ENCODE measurements at regions not wholly inside any gene's neighbourhood (a gene's known extent, or its start where the extent isn't known, plus 50 kb on each side); places are given as distances from the start of the nearest gene placed in this dataset.

DNA sequence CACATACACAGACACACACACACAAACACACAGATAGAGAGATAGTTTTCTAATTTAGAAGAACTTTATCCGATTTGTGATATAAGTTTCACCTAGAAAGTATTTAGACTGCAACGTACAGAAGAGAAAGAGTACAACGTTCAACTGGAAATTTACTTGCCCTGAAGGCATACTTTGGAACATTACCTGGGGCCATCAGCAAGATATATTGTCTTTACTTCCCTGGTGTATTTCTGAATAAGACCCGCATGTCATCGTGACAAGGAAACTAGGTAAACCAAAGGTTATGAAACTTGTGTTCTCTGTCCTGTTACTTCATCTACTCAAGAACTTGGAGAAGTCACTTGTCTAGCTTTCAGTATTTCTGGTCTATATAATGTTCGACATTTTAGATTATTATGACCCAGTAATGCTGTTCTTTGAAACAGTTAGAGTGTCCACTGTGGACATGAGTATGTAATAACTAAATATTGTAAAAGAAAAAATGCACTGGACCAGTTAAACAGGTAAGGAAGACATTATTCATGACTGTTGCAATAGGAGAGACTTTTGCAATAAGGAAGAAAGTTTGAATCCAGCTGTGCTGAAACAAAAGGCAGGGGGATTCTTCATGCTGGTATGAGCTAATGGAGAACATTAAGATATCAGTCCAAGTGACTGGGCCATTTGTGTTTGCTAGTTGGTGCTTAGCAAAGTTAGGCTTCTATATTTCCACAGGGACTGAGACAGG, 1791.1 kb downstream of the MAT2B start:
- Histone ChIP-seq H3K4me3 (ENCODE audit: low read length) (no peak overlapping the region), H3K27ac (ENCODE audit: low read length) (no peak overlapping the region), H3K27me3 (ENCODE audit: control insufficient read depth, insufficient read depth, low read length) (no peaks in the 10 kb centered on the region), H3K9me3 (ENCODE audit: control insufficient read depth, insufficient read depth, low read length) (peaks cover 4% of the 10 kb centered on the region), H3K4me1 (ENCODE audit: control insufficient read depth, insufficient read depth, low read length) (no peaks in the 10 kb centered on the region), H3K36me3 (ENCODE audit: control insufficient read depth, insufficient read depth, low read length) (no peaks in the 10 kb centered on the region)
- Mint-ChIP-seq H3K4me3 (no peak overlapping the region), H3K36me3 (no peaks in the 10 kb centered on the region), H3K27me3 (ENCODE audit: low read depth in 2 of 2) (no peaks in the 10 kb centered on the region), H3K27ac (no peak overlapping the region), H3K9me3 (peaks cover 0 to 7% of the 10 kb centered on the region in 2 donors), H3K4me1 (no peaks in the 10 kb centered on the region)
- WGBS (ENCODE audit: insufficient coverage), result 90% methylated on average over 6 of the region's 6 CpGs
- DNase-seq (no peak), ATAC-seq (no peak)
- TF ChIP-seq, protein P1, sequence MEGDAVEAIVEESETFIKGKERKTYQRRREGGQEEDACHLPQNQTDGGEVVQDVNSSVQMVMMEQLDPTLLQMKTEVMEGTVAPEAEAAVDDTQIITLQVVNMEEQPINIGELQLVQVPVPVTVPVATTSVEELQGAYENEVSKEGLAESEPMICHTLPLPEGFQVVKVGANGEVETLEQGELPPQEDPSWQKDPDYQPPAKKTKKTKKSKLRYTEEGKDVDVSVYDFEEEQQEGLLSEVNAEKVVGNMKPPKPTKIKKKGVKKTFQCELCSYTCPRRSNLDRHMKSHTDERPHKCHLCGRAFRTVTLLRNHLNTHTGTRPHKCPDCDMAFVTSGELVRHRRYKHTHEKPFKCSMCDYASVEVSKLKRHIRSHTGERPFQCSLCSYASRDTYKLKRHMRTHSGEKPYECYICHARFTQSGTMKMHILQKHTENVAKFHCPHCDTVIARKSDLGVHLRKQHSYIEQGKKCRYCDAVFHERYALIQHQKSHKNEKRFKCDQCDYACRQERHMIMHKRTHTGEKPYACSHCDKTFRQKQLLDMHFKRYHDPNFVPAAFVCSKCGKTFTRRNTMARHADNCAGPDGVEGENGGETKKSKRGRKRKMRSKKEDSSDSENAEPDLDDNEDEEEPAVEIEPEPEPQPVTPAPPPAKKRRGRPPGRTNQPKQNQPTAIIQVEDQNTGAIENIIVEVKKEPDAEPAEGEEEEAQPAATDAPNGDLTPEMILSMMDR (IDR thresholded peaks at IDR 0.05), result no peak
- intact Hi-C loops (cut with micrococcal nuclease), result no loop called here

- 90% methylated on average over 4 of the region's 6 CpGs for WGBS (ENCODE audit: insufficient coverage)
- Histone ChIP-seq H3K4me1 (ENCODE audit: control insufficient read depth, insufficient read depth, low read length) (no peaks in the 10 kb centered on the region), H3K27me3 (ENCODE audit: control insufficient read depth, insufficient read depth, low read length) (no peaks in the 10 kb centered on the region), H3K36me3 (ENCODE audit: control insufficient read depth, insufficient read depth, low read length) (no peaks in the 10 kb centered on the region), H3K4me3 (ENCODE audit: low read length) (no peak overlapping the region), H3K27ac (ENCODE audit: low read length) (no peak overlapping the region), H3K9me3 (ENCODE audit: control insufficient read depth, insufficient read depth, low read length) (peaks cover 8% of the 10 kb centered on the region)
- DNase-seq (no peak), ATAC-seq (no peak)
- H3K9me3 Mint-ChIP-seq, result peaks cover 6 to 10% of the 10 kb centered on the region in 2 donors
- intact Hi-C loops (cut with micrococcal nuclease), result no loop called here
- H3K36me3 Mint-ChIP-seq, result no peaks in the 10 kb centered on the region
- no peak overlapping the region for H3K27ac Mint-ChIP-seq
- TF ChIP-seq, protein P1 (IDR thresholded peaks at IDR 0.05), result no peak
- H3K4me1 Mint-ChIP-seq, result no peaks in the 10 kb centered on the region
- H3K4me3 Mint-ChIP-seq, result no peak overlapping the region
- no peaks in the 10 kb centered on the region for H3K27me3 Mint-ChIP-seq (ENCODE audit: low read depth in 2 of 2)
Measured at GRCh38 chr5:165304193-165304827, 1798.9 kb downstream of the MAT2B start.

DNA sequence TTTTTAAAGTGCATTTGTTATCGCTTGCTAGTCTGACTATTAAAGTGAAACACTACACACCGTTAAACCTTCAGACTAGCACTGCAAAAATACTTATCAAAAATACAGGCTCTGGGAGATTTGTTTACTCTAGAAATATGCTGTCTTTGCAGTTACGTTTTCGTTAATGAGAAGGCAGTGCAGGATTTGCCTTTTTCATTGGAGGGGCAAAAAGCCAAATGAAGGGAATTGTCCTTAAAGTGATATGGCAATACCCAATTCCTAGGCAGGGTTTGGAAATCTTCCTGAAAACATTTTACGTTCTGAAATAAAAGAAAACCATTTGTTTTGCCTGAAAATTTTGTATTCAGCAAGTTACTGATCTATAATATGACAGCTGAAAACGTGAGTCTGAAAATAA, 1800.2 kb downstream of the MAT2B start:
- H3K4me1 ChIP-seq (ENCODE audit: control insufficient read depth, insufficient read depth, low read length), result no peaks in the 10 kb centered on the region
- TF ChIP-seq, protein P1 (IDR thresholded peaks at IDR 0.05), result no peak
- H3K27ac ChIP-seq (ENCODE audit: low read length), result no peak overlapping the region
- Mint-ChIP-seq H3K27ac (no peak overlapping the region), H3K4me3 (no peak overlapping the region), H3K9me3 (peaks cover 9 to 18% of the 10 kb centered on the region in 2 donors), H3K4me1 (no peaks in the 10 kb centered on the region), H3K27me3 (ENCODE audit: low read depth in 2 of 2) (no peaks in the 10 kb centered on the region), H3K36me3 (no peaks in the 10 kb centered on the region)
- no peak overlapping the region for H3K4me3 ChIP-seq (ENCODE audit: low read length)
- intact Hi-C loops (cut with micrococcal nuclease), result loop anchor here (5.0 kb wide), 1 partner anchor 997 kb away; no protein-coding TSS in a partner anchor
- ATAC-seq, result no peak
- 67% methylated on average over 4 of the region's 6 CpGs for WGBS (ENCODE audit: insufficient coverage)
- no peaks in the 10 kb centered on the region for H3K36me3 ChIP-seq (ENCODE audit: control insufficient read depth, insufficient read depth, low read length)
- no peak for DNase-seq
- peaks cover 7% of the 10 kb centered on the region for H3K9me3 ChIP-seq (ENCODE audit: control insufficient read depth, insufficient read depth, low read length)
- H3K27me3 ChIP-seq (ENCODE audit: control insufficient read depth, insufficient read depth, low read length), result no peaks in the 10 kb centered on the region

Measured in natural killer cell (primary cell).